ENCODE measurements at regions not wholly inside any gene's neighbourhood (a gene's known extent, or its start where the extent isn't known, plus 50 kb on each side); places are given as distances from the start of the nearest gene placed in this dataset.

DNA sequence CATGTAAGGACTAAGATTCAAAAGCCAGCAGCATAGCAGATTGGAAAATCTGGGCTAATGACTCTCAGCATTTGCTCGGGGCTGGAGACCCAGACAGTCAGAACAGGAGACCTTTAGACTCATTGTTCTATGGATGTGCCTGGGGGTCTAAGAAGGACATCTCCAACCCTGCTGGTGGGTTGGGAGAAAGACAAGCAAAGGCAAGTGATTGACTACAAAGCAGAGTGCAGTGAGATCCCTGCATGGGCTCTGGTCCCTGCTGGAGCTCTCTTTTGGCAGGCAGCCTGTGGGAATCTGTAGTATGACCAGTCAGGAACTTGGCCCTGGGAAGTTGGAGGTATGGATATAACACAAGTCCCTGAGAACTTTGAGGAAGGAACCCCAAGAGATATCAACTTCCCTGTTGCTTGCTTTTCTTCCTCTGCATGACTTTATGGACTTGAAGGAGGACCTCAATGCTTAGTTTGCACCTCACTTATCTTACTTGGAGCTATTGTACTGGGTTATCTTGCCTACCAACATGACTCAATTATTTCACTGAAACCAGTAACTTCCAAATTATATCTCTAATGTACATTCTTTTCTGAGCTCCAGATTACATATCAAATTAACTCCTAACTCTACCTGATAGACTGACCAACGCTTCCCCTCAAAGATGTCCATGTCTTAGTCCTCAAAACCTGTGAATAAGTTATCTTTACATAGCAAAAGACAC, 236.0 kb downstream of the CYRIA start:
- TF ChIP-seq, protein P1, sequence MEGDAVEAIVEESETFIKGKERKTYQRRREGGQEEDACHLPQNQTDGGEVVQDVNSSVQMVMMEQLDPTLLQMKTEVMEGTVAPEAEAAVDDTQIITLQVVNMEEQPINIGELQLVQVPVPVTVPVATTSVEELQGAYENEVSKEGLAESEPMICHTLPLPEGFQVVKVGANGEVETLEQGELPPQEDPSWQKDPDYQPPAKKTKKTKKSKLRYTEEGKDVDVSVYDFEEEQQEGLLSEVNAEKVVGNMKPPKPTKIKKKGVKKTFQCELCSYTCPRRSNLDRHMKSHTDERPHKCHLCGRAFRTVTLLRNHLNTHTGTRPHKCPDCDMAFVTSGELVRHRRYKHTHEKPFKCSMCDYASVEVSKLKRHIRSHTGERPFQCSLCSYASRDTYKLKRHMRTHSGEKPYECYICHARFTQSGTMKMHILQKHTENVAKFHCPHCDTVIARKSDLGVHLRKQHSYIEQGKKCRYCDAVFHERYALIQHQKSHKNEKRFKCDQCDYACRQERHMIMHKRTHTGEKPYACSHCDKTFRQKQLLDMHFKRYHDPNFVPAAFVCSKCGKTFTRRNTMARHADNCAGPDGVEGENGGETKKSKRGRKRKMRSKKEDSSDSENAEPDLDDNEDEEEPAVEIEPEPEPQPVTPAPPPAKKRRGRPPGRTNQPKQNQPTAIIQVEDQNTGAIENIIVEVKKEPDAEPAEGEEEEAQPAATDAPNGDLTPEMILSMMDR (IDR thresholded peaks at IDR 0.05), result no peak
- TF ChIP-seq NRF1 (IDR thresholded peaks at IDR 0.05; ENCODE audit: low read depth, low read length) (no peak), JUND (IDR thresholded peaks at IDR 0.05) (no peak)
